OCI-LY7 (cell line): ENCODE measurements at regions not wholly inside any gene's neighbourhood (a gene's known extent, or its start where the extent isn't known, plus 50 kb on each side); places are given as distances from the start of the nearest gene placed in this dataset.

ENCODE experiments used
- CTCF ChIP-seq: fragments of 200-600 bp; sonication (generic); conservative IDR thresholded peaks from 2 replicates; pipeline ENCODE4 v1.5.1; 2014; ENCODE audit warnings: mild to moderate bottlenecking, antibody characterized with exemption, low read length, moderate library complexity, mixed read lengths
- EZH2phosphoT487 ChIP-seq: fragments of 200-600 bp; sonication (generic); IDR thresholded peaks from 2 replicates; pipeline ENCODE4 v1.6.1; 2018; ENCODE audit warnings: low read depth, borderline replicate concordance, mild to moderate bottlenecking, mixed run types, antibody characterized with exemption, low read length, moderate library complexity, mixed read lengths

- TF ChIP-seq CTCF (no peak), EZH2phosphoT487 (no peak)
Measured at GRCh38 chr6:5936631-5937030, 70.1 kb downstream of the NRN1 start.
